Neural progenitor cell (in vitro differentiated cells): ENCODE measurements at regions not wholly inside any gene's neighbourhood (a gene's known extent, or its start where the extent isn't known, plus 50 kb on each side); places are given as distances from the start of the nearest gene placed in this dataset.

ENCODE experiments used
- EZH2 ChIP-seq: fragments of 200-600 bp; sonication (generic); IDR thresholded peaks from 2 replicates; pipeline ENCODE4 v1.6.1; 2017; ENCODE audit warnings: antibody characterized with exemption, mild to moderate bottlenecking, moderate library complexity
- EZH2phosphoT487 ChIP-seq: fragments of 200-600 bp; sonication (generic); IDR thresholded peaks from 2 replicates; pipeline ENCODE4 v1.6.1; 2017; ENCODE audit warnings: antibody characterized with exemption
- TF ChIP-seq, protein P1 (sequence below): fragments of 200-600 bp; sonication (generic); IDR thresholded peaks from 2 replicates; pipeline ENCODE4 v1.5.1; 2017; ENCODE audit warnings: antibody characterized with exemption, mild to moderate bottlenecking

GRCh38 chr6:1491591-1492319, 102.4 kb downstream of the FOXF2 start:
- TF ChIP-seq, protein P1, sequence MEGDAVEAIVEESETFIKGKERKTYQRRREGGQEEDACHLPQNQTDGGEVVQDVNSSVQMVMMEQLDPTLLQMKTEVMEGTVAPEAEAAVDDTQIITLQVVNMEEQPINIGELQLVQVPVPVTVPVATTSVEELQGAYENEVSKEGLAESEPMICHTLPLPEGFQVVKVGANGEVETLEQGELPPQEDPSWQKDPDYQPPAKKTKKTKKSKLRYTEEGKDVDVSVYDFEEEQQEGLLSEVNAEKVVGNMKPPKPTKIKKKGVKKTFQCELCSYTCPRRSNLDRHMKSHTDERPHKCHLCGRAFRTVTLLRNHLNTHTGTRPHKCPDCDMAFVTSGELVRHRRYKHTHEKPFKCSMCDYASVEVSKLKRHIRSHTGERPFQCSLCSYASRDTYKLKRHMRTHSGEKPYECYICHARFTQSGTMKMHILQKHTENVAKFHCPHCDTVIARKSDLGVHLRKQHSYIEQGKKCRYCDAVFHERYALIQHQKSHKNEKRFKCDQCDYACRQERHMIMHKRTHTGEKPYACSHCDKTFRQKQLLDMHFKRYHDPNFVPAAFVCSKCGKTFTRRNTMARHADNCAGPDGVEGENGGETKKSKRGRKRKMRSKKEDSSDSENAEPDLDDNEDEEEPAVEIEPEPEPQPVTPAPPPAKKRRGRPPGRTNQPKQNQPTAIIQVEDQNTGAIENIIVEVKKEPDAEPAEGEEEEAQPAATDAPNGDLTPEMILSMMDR: no peak
- no peak for TF ChIP-seq EZH2
- TF ChIP-seq EZH2phosphoT487: no peak
